Inferior parietal cortex (tissue), 1 donor: ENCODE measurements at regions not wholly inside any gene's neighbourhood (a gene's known extent, or its start where the extent isn't known, plus 50 kb on each side); places are given as distances from the start of the nearest gene placed in this dataset.
"Not testable (repeated sequence)": the region's sequence is repeated elsewhere in the genome, so short reads cannot be mapped to it uniquely, and the experiment has no call there.

Experiments
- DNase-seq: peaks from one replicate; pipeline ENCODE4 v3.0.0-alpha.2; 2016; ENCODE audit errors: extremely low spot score

GRCh38 chr7:115561335-115562110 is 469.0 kb downstream of the TFEC start:
- no peak for DNase-seq

GRCh38 chr7:115559877-115560276 is 470.7 kb downstream of the TFEC start:
- DNase-seq, result no peak

GRCh38 chr7:115558161-115558560 is 472.4 kb downstream of the TFEC start:
- DNase-seq, result no peak

GRCh38 chr7:115557296-115557695 is 473.3 kb downstream of the TFEC start:
- not testable (repeated sequence) for DNase-seq

- no peak for DNase-seq
Observed at GRCh38 chr7:115552766-115553165, 477.8 kb downstream of the TFEC start.

- no peak for DNase-seq
Observed at GRCh38 chr7:115549910-115550309, 480.7 kb downstream of the TFEC start.

- DNase-seq, result no peak
Observed at GRCh38 chr7:115548756-115549155, 481.8 kb downstream of the TFEC start.

GRCh38 chr7:115546790-115547189 is 483.8 kb downstream of the TFEC start:
- DNase-seq, result no peak

- DNase-seq, result no peak
Observed at GRCh38 chr7:115533785-115534184, 496.8 kb downstream of the TFEC start.

GRCh38 chr7:115526278-115526677 is 504.3 kb downstream of the TFEC start:
- no peak for DNase-seq

GRCh38 chr7:115522174-115522573 is 508.4 kb downstream of the TFEC start:
- DNase-seq, result no peak

GRCh38 chr7:115516341-115516740 is 514.2 kb downstream of the TFEC start:
- no peak for DNase-seq

- no peak for DNase-seq
Observed at GRCh38 chr7:115511330-115511729, 519.2 kb downstream of the TFEC start.

GRCh38 chr7:115505136-115505535 is 525.4 kb downstream of the TFEC start:
- no peak for DNase-seq

GRCh38 chr7:115499956-115500355 is 530.6 kb downstream of the TFEC start:
- DNase-seq, result no peak

GRCh38 chr7:115496006-115496405 is 534.6 kb downstream of the TFEC start:
- no peak for DNase-seq

GRCh38 chr7:115494529-115495147 is 535.9 kb downstream of the TFEC start:
- no peak for DNase-seq

- DNase-seq, result no peak
Observed at GRCh38 chr7:115493381-115493780, 537.2 kb downstream of the TFEC start.

GRCh38 chr7:115491744-115492380 is 538.7 kb downstream of the TFEC start:
- DNase-seq, result no peak

- no peak for DNase-seq
Observed at GRCh38 chr7:115479448-115479847, 551.1 kb downstream of the TFEC start.

- DNase-seq, result no peak
Observed at GRCh38 chr7:115478426-115478825, 552.1 kb downstream of the TFEC start.

GRCh38 chr7:115477193-115477651 is 553.3 kb downstream of the TFEC start:
- no peak for DNase-seq

GRCh38 chr7:115476671-115477181 is 553.8 kb downstream of the TFEC start:
- DNase-seq, result no peak
